ENCODE measurements at regions not wholly inside any gene's neighbourhood (a gene's known extent, or its start where the extent isn't known, plus 50 kb on each side); places are given as distances from the start of the nearest gene placed in this dataset.

GRCh38 chr9:81387360-81388106 lies 301.8 kb downstream of the TLE1 start:
- Histone ChIP-seq H4K91ac (replicated peaks; ENCODE audit: insufficient read length, low read length) (no peak overlapping the region), H3K23ac (ENCODE audit: insufficient read length) (no peak overlapping the region), H3K9me3 (ENCODE audit: insufficient read depth in 2 of 2, low read depth in 1 of 2, low read length in 1 of 2) (no peaks in the 10 kb centered on the region), H3K9ac (replicated peaks in 1 of 4; ENCODE audit: extremely low read depth in 1 of 4, low read depth in 3 of 4, low read length in 3 of 4) (no peak overlapping the region), H3K4ac (replicated peaks; ENCODE audit: insufficient read length, low read depth, low read length) (no peak overlapping the region), H3K27ac (ENCODE audit: low read depth, low read length) (no peak overlapping the region), H3K14ac (ENCODE audit: insufficient read length) (no peak overlapping the region), H3K18ac (ENCODE audit: extremely low read depth, low read length) (no peak overlapping the region), H4K5ac (ENCODE audit: insufficient read length, low read depth, low read length) (no peak overlapping the region), H2BK15ac (ENCODE audit: low read length) (no peak overlapping the region), H4K8ac (ENCODE audit: extremely low read depth, insufficient read depth, low read length) (no peak overlapping the region), H2AK5ac (ENCODE audit: low read depth, low read length) (no peak overlapping the region), H3K79me1 (ENCODE audit: low read depth, low read length) (no peaks in the 10 kb centered on the region), H2AFZ (ENCODE audit: low read length) (no peak overlapping the region), H4K20me1 (replicated peaks in 1 of 2; ENCODE audit: control insufficient read depth in 1 of 2, insufficient read depth in 2 of 2, low read length in 2 of 2) (no peaks in the 10 kb centered on the region), H2BK20ac (ENCODE audit: low read length) (no peak overlapping the region), H3K23me2 (ENCODE audit: low read depth, low read length) (no peaks in the 10 kb centered on the region), H3K56ac (replicated peaks; ENCODE audit: insufficient read length, low read depth, low read length) (no peak overlapping the region), H3K36me3 (ENCODE audit: control insufficient read depth in 2 of 4, insufficient read depth in 4 of 4, low read length in 3 of 4) (no peaks in the 10 kb centered on the region), H3K4me2 (ENCODE audit: insufficient read depth in 1 of 2, low read depth in 2 of 2, low read length in 2 of 2) (no peak overlapping the region), H2BK5ac (ENCODE audit: low read depth, low read length) (no peak overlapping the region), H2BK12ac (ENCODE audit: low read depth, low read length) (no peak overlapping the region), H3K4me1 (replicated peaks in 1 of 4; ENCODE audit: control insufficient read depth in 3 of 4, insufficient read depth in 4 of 4, low read length in 3 of 4) (peaks cover 0 to 5% (median 1%) of the 10 kb centered on the region in 4 experiments; a peak in 1 of 7 replicates), H3K27me3 (replicated peaks in 1 of 4; ENCODE audit: control insufficient read depth in 3 of 4, extremely low read depth in 1 of 4, insufficient read depth in 3 of 4, low read length in 3 of 4) (no peaks in the 10 kb centered on the region), H3K79me2 (ENCODE audit: control insufficient read depth in 1 of 2, insufficient read depth in 2 of 2, low read length in 2 of 2) (no peaks in the 10 kb centered on the region), H3K4me3 (ENCODE audit: extremely low read depth in 1 of 4, insufficient read depth in 2 of 4, low read depth in 3 of 4, low read length in 4 of 4) (no peak overlapping the region), H2BK120ac (replicated peaks; ENCODE audit: low read depth, low read length) (no peak overlapping the region)
- WGBS, 2 experiments (ENCODE audit: extremely low coverage in 1 of 2, insufficient coverage in 1 of 2, insufficient read length in 1 of 2, insufficient replicate concordance in 2 of 2, low coverage in 1 of 2, low lambda C conversion rate in 2 of 2, missing lambda C conversion rate in 1 of 2) = 96% methylated on average over 8 of the region's 8 CpGs; no CpG with 5 or more reads in 1 of the 2 experiments
- DNase-seq (ENCODE audit: low read depth in 1 of 2, low spot score in 2 of 2) = no peak
- ChIA-PET POLR2A (ENCODE audit: partially characterized antibody) (no interaction called here), CTCF (ENCODE audit: partially characterized antibody) (no interaction called here)
- no peak for FAIRE-seq
- TF ChIP-seq PHF8 (conservative IDR thresholded peaks at IDR 0.05; ENCODE audit: low read depth, low read length) (no peak), CTCF (IDR thresholded peaks at IDR 0.05; ENCODE audit: control extremely low read depth in 1 of 3, insufficient read depth in 1 of 3, low read depth in 1 of 3, low read length in 3 of 3) (no peak), TAF1 (IDR thresholded peaks at IDR 0.05; ENCODE audit: low read depth, low read length) (no peak), KDM4A (IDR thresholded peaks at IDR 0.05; ENCODE audit: low read depth, low read length, severe bottlenecking) (no peak), CTBP2 (IDR thresholded peaks at IDR 0.05; ENCODE audit: borderline replicate concordance, insufficient read depth, insufficient read length, low read length) (no peak), GTF2F1 (IDR thresholded peaks at IDR 0.05; ENCODE audit: borderline replicate concordance, low read depth, low read length) (no peak), YY1 (IDR thresholded peaks at IDR 0.05; ENCODE audit: low read depth, low read length) (no peak), POLR2AphosphoS5 (IDR thresholded peaks at IDR 0.05; ENCODE audit: low read depth, low read length) (no peak), TBP (IDR thresholded peaks at IDR 0.05; ENCODE audit: low read depth, low read length) (no peak), RAD21 (IDR thresholded peaks at IDR 0.05 in 1 of 2, conservative IDR thresholded peaks at IDR 0.05 in 1 of 2; ENCODE audit: low read depth in 2 of 2, low read length in 2 of 2) (no peak)
